ENCODE measurements at regions not wholly inside any gene's neighbourhood (a gene's known extent, or its start where the extent isn't known, plus 50 kb on each side); places are given as distances from the start of the nearest gene placed in this dataset.

- H3K36me3 Mint-ChIP-seq (ENCODE audit: insufficient read depth in 1 of 3, low read depth in 3 of 3), result peaks cover 0 to under 1% (median 0%) of the 10 kb centered on the region in 3 experiments; a peak in 2 of 7 replicates
- no peak overlapping the region for H2BK5ac ChIP-seq (ENCODE audit: insufficient read length, low read length)
- no peak overlapping the region for H3K27ac Mint-ChIP-seq
- H2AK5ac ChIP-seq (ENCODE audit: insufficient read length, low read length), result no peak overlapping the region
- H3K27me3 Mint-ChIP-seq (ENCODE audit: low read depth), result no peaks in the 10 kb centered on the region
- H2BK15ac ChIP-seq (ENCODE audit: low read depth, low read length), result no peak overlapping the region
- no peaks in the 10 kb centered on the region for H3K23me2 ChIP-seq (ENCODE audit: insufficient read length, low read depth, low read length, poor library complexity, severe bottlenecking)
- H3K27ac ChIP-seq (ENCODE audit: insufficient read length, low read depth, low read length), result no peak overlapping the region
- no peak overlapping the region for H3K4me2 ChIP-seq (ENCODE audit: insufficient read depth, insufficient read length, low read length)
- H3K4me1 ChIP-seq (ENCODE audit: insufficient read depth, low read length), result no peaks in the 10 kb centered on the region
- no peak overlapping the region for H3K9ac ChIP-seq (ENCODE audit: extremely low read depth, insufficient read length, low read length)
- H3K14ac ChIP-seq (ENCODE audit: insufficient read depth, low read length), result no peak overlapping the region
- no peaks in the 10 kb centered on the region; a peak in 2 of 5 replicates for H3K9me3 Mint-ChIP-seq
- no peaks in the 10 kb centered on the region for H3K79me2 ChIP-seq (ENCODE audit: insufficient read depth, low read length)
- TF ChIP-seq CTCF (conservative IDR thresholded peaks at IDR 0.05), result no peak
- no peaks in the 10 kb centered on the region for H3K9me3 ChIP-seq (ENCODE audit: control insufficient read depth, low read depth, low read length)
- WGBS (ENCODE audit: extremely low coverage, insufficient read length, low lambda C conversion rate), result no CpG with 5 or more reads among the region's 5 CpGs
- no peak overlapping the region for H3K56ac ChIP-seq (ENCODE audit: insufficient read length, low read depth, low read length)
- no peak overlapping the region for H4K91ac ChIP-seq (ENCODE audit: insufficient read length, low read depth, low read length)
- no peaks in the 10 kb centered on the region for H3K79me1 ChIP-seq (ENCODE audit: insufficient read depth, low read depth, low read length, poor library complexity, severe bottlenecking)
- H4K5ac ChIP-seq (ENCODE audit: insufficient read length, low read depth, low read length), result no peak overlapping the region
- no peak overlapping the region for H3K4me3 Mint-ChIP-seq
- no peak overlapping the region for H2BK12ac ChIP-seq (ENCODE audit: insufficient read length, low read depth, low read length)
- H3K4ac ChIP-seq (ENCODE audit: low read depth, low read length), result no peak overlapping the region
- H3K4me1 Mint-ChIP-seq, result peaks cover 12% of the 10 kb centered on the region in 2 experiments
- no peak overlapping the region for H3T11ph ChIP-seq (ENCODE audit: low read length)
- H3K18ac ChIP-seq (ENCODE audit: insufficient read length, low read depth, low read length), result no peak overlapping the region
- no peaks in the 10 kb centered on the region for H4K20me1 ChIP-seq (ENCODE audit: control insufficient read depth, insufficient read depth, insufficient read length)
- H2BK120ac ChIP-seq (ENCODE audit: low read depth, low read length, poor library complexity, severe bottlenecking), result no peak overlapping the region
- no peak for DNase-seq
- H3K23ac ChIP-seq (ENCODE audit: insufficient read length, low read depth, low read length), result no peak overlapping the region
- H3K27me3 ChIP-seq (ENCODE audit: insufficient read depth, low read length), result no peaks in the 10 kb centered on the region; the same call in 1 of the 2 replicates
- H2AFZ ChIP-seq (ENCODE audit: low read length), result no peak overlapping the region
- H2BK20ac ChIP-seq (ENCODE audit: low read depth, low read length, poor library complexity, severe bottlenecking), result no peak overlapping the region
- no peak overlapping the region for H4K8ac ChIP-seq (replicated peaks; ENCODE audit: insufficient read length, low read depth, low read length)
Measured at GRCh38 chr11:130773244-130773820, 142.9 kb downstream of the SNX19 start.

All from H9 (cell line).